Adipocyte (in vitro differentiated cells): ENCODE measurements at regions not wholly inside any gene's neighbourhood (a gene's known extent, or its start where the extent isn't known, plus 50 kb on each side); places are given as distances from the start of the nearest gene placed in this dataset.

ENCODE experiments used
- DNase-seq: peaks from one replicate; pipeline ENCODE4 v3.0.0-alpha.2; 2015; ENCODE audit warnings: low read depth
- H3K27me3 ChIP-seq: replicated peaks from 2 replicates; pipeline ENCODE4 v1.7.0; 2013; ENCODE audit warnings: mild to moderate bottlenecking, low read length, moderate library complexity; ENCODE audit not compliant: control insufficient read depth, insufficient read depth
- H3K36me3 ChIP-seq: 2 replicates; pipeline ENCODE4 v1.7.0; 2013; ENCODE audit warnings: low read length, mild to moderate bottlenecking, moderate library complexity; ENCODE audit not compliant: control insufficient read depth, insufficient read depth, severe bottlenecking
- H3K4me1 ChIP-seq: 2 replicates; pipeline ENCODE4 v1.7.0; 2013; ENCODE audit warnings: mild to moderate bottlenecking, low read length, moderate library complexity; ENCODE audit not compliant: control insufficient read depth, insufficient read depth
- H3K4me3 ChIP-seq: 2 replicates; pipeline ENCODE4 v1.7.0; 2013; ENCODE audit warnings: mild to moderate bottlenecking, low read length, moderate library complexity
- H3K9ac ChIP-seq: 2 replicates; pipeline ENCODE4 v1.7.0; 2013; ENCODE audit warnings: mild to moderate bottlenecking, low read length, moderate library complexity
- H3K9me3 ChIP-seq: 2 replicates; pipeline ENCODE4 v1.7.0; 2013; ENCODE audit warnings: mild to moderate bottlenecking, low read length, moderate library complexity; ENCODE audit not compliant: control insufficient read depth

DNA sequence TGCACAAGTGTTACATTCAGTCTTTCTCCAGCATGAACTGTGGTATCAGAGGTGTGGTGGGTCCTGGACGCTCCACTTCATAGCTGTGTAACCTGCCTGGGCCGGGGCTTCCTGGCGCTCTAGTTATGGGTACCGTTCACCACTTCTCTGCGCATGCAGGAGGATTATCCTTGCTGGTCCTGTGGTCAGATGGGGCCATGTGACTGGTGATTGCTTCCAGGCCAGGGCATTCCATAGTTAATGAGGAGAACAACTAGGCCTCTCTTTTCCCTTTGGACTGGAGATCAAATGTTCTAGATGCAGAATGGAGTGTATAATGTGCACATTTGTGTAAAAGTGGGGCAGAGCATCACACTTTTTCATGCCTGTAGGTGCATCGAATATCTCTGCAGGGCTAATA is 444.0 kb downstream of the AACS start:
- Histone ChIP-seq H3K27me3 (no peaks in the 10 kb centered on the region), H3K9ac (no peak overlapping the region), H3K36me3 (no peaks in the 10 kb centered on the region), H3K9me3 (no peaks in the 10 kb centered on the region), H3K4me1 (no peaks in the 10 kb centered on the region), H3K4me3 (no peak overlapping the region)
- no peak for DNase-seq

DNA sequence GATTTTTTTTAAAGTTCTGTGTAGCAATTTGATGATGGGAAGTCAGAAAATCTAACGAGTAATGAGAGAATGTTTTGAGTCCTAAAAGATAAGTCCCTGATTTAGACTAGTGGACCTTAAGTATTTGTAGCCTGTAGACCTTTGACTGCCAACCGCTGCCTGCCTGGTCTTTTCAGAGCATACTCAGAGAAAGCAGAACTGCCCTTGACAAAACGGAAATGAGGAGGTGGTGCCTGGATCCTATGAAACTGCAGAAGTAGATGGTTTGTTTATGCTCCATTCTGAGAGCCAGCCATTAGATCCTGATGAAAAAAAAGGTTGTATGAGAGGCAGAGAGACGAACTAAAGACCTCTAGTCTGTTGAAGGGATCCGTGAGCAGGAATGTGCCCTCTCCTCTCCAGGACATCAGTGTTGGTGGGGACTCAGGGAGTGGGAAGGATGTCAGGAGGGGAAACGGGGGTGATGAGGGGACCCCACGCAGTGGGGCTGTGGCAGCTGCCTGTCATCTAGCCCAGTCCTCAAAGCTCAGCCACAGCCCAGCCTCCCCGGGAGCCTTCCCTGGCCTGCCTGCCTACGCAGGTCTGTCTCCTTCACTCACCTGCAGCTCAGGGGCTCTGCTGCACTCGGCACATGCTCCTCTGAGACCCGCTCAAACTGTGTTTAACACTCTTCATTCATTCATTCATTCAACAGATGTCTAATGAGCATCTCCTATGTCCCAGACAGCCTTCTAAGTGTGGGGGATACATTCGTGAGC is 447.5 kb downstream of the AACS start:
- DNase-seq = no peak
- H3K9ac ChIP-seq = no peak overlapping the region
- no peaks in the 10 kb centered on the region for H3K27me3 ChIP-seq
- no peaks in the 10 kb centered on the region for H3K4me1 ChIP-seq
- no peaks in the 10 kb centered on the region for H3K9me3 ChIP-seq
- H3K36me3 ChIP-seq = no peaks in the 10 kb centered on the region
- H3K4me3 ChIP-seq = no peak overlapping the region

DNA sequence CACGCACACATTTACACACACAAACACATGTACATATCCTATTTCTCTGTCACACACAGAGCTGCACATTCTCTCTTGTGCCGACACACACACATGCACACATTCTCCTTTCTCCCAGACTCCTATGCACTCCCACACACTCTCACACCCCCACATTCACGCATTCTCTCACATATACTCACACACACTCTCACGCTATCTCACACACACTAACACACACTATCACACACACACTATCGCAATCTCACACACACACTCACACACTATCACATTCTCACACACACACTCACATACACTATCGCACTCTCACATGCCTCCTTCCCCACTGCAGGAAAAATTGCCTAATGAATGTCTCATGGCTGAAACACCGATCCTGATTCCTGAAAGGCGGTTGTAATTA is 450.7 kb downstream of the AACS start:
- Histone ChIP-seq H3K36me3 (no peaks in the 10 kb centered on the region), H3K4me1 (no peaks in the 10 kb centered on the region), H3K4me3 (no peak overlapping the region), H3K9ac (no peak overlapping the region), H3K27me3 (no peaks in the 10 kb centered on the region), H3K9me3 (no peaks in the 10 kb centered on the region)
- no peak for DNase-seq

DNA sequence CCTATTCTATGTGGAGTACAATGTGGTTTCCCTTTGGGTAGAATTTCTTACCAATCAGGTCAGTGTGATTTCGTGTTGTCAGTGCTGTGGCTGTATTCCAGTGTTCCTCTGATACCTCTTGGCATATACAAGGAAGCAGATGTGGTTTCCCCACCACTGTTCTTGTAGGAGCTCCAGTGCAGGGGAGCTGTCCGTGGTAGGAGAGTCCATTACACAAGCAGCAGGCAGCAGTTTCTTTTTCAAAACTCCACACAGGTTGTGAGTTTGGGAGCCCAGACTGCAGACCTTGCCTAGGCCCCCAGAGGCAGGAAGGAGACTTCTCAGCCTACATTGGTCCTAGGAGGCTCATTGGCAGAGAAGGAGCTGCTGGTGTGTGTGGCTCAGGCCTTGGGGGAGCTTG is 452.8 kb downstream of the AACS start:
- Histone ChIP-seq H3K4me1 (no peaks in the 10 kb centered on the region), H3K4me3 (no peak overlapping the region), H3K36me3 (no peaks in the 10 kb centered on the region), H3K9ac (no peak overlapping the region), H3K9me3 (peaks cover 9% of the 10 kb centered on the region), H3K27me3 (no peaks in the 10 kb centered on the region)
- DNase-seq = peak; percentile 42

DNA sequence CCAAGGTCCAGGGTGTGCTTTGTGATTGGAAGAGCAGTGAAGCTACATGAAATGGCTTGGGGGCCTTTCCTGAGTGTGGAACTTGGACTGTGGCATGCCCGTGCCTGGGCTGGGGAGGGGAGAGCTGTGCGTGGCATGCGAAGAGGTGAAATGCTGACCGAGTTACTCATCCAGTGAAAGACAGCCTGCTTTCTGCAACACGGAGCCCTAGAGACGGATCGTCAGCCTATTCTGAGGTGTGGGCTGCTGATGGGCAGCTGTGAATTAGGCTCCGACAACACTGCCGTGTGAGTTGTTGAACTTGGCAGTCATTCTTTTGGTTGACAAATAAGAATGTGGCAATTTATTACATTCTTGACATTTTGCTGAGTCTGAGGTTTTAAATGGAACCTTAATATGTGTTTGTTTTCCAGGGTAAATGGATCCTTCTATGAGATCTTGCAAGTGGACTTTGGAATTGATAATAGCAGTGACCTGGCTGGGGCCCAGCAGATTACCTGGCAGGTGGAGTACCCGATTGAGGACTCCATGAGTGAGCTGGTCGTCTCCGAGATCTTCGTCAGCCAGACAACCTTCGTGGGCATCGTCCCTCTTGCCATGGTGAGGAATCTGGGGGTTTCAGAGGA is 453.9 kb downstream of the AACS start:
- no peaks in the 10 kb centered on the region for H3K4me1 ChIP-seq
- no peaks in the 10 kb centered on the region for H3K36me3 ChIP-seq
- H3K27me3 ChIP-seq = no peaks in the 10 kb centered on the region
- no peak overlapping the region for H3K9ac ChIP-seq
- DNase-seq = no peak
- H3K9me3 ChIP-seq = peaks cover 9% of the 10 kb centered on the region
- H3K4me3 ChIP-seq = no peak overlapping the region

DNA sequence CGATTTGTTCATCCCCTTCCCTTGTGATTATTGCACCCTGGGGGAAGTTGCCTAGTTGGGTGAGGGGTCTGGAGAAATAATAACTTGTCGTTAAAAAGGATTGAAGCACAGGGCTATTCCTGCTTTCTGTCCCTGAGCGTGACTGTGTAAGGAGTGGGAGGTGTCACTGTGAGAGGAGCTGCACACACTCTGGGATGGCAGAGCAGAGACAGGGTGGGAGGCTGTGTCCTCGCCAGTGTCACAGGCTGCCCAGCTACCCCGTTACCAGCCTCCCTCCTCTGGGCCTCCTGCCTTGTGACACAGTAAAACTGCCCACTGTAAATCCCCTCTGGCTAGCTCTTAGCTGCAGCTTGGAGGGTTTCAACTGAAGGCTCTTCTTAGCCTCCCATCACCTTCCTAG is 460.6 kb downstream of the AACS start:
- H3K27me3 ChIP-seq = peaks cover 5% of the 10 kb centered on the region
- no peaks in the 10 kb centered on the region for H3K36me3 ChIP-seq
- H3K9ac ChIP-seq = no peak overlapping the region
- H3K9me3 ChIP-seq = peaks cover 9% of the 10 kb centered on the region
- no peak overlapping the region for H3K4me3 ChIP-seq
- H3K4me1 ChIP-seq = no peaks in the 10 kb centered on the region
- DNase-seq = no peak

DNA sequence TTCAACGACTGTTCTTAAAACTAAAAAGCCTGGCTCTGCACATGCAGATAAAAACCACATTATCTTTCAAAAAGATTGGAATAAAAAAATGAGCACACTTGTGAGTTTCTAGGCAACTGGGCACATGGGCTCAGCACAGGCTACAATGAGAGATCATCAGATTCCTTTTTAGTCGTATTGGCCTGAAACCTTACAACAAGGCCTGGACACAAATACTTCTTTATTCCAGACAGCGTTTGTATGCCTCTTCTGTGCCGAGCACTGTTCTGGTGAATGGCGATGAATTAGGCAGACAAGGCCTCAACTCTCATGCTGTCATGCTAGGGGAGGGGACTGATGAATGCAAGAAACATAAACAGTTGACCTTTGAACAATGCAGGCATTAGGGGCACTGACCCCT is 463.0 kb downstream of the AACS start:
- no peak for DNase-seq

DNA sequence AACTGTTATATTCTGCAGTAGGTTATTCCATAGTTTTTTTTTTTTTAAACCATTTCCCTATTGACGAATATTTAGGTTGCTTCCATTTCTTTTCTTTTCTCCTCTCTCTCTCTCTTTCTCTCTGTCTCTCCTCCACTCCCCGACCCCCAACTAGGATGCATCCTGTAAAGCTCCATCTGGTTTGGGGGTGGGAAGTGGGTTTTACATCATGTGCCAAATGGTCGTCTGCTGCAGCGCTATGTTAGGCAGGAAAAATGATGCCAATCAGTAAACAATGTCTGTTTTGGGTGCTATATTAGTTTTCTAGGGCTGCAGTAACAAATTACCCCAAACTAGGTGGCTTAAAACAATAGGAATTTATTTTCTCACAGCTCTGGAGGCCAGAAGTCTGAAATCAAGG is 465.0 kb downstream of the AACS start:
- no peaks in the 10 kb centered on the region for H3K36me3 ChIP-seq
- H3K27me3 ChIP-seq = peaks cover 13% of the 10 kb centered on the region
- no peak for DNase-seq
- no peak overlapping the region for H3K4me3 ChIP-seq
- H3K9me3 ChIP-seq = no peaks in the 10 kb centered on the region
- H3K4me1 ChIP-seq = no peaks in the 10 kb centered on the region
- no peak overlapping the region for H3K9ac ChIP-seq

More for the DNA sequence above, 463.0 kb downstream of the AACS start:
- no peaks in the 10 kb centered on the region for H3K36me3 ChIP-seq
- H3K27me3 ChIP-seq = peaks cover 13% of the 10 kb centered on the region
- H3K4me3 ChIP-seq = no peak overlapping the region
- no peaks in the 10 kb centered on the region for H3K9me3 ChIP-seq
- H3K9ac ChIP-seq = no peak overlapping the region
- H3K4me1 ChIP-seq = no peaks in the 10 kb centered on the region

DNA sequence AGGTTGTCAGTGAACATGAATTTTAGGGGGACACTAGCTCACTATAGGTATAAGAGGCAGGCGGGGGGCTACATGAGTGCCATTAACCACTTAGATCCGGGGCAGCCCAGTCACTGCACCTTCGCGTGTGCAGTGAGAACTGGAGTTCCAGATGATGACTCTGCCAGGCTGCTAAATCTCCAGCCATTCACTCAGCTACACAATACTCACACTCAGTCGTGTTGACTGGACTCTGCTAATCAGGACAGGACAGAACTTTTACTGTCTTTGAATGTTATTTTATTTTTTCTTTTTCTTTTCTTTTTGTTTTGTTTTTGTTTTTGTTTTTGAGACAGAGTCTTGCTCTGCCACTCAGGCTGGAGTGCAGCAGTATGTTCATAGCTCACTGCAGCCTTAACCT is 465.6 kb downstream of the AACS start:
- DNase-seq = no peak
- no peak overlapping the region for H3K4me3 ChIP-seq
- no peak overlapping the region for H3K9ac ChIP-seq
- H3K36me3 ChIP-seq = no peaks in the 10 kb centered on the region
- no peaks in the 10 kb centered on the region for H3K9me3 ChIP-seq
- no peaks in the 10 kb centered on the region for H3K4me1 ChIP-seq
- peaks cover 13% of the 10 kb centered on the region for H3K27me3 ChIP-seq

DNA sequence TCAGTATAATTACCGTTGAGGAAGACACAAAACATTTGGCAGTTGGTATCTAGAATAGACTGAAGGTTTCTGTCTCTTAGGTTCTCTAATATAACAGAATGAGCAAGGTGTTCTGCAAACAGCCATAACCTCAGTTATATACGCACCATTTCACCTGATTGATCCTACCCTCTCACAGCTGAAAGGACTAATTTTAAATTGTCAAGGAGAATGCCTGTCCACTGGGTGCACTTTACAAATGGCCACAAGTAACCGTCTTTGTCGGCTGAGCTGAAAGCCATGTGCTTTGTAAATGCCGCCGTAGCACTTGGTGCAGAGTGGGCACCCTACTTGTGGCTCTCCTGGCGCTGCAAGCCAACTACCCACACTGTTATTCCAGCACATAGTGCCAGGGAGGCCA is 466.3 kb downstream of the AACS start:
- H3K9me3 ChIP-seq = no peaks in the 10 kb centered on the region
- H3K4me3 ChIP-seq = no peak overlapping the region
- no peaks in the 10 kb centered on the region for H3K36me3 ChIP-seq
- no peak overlapping the region for H3K9ac ChIP-seq
- H3K4me1 ChIP-seq = no peaks in the 10 kb centered on the region
- H3K27me3 ChIP-seq = peaks cover 13% of the 10 kb centered on the region
- DNase-seq = no peak

DNA sequence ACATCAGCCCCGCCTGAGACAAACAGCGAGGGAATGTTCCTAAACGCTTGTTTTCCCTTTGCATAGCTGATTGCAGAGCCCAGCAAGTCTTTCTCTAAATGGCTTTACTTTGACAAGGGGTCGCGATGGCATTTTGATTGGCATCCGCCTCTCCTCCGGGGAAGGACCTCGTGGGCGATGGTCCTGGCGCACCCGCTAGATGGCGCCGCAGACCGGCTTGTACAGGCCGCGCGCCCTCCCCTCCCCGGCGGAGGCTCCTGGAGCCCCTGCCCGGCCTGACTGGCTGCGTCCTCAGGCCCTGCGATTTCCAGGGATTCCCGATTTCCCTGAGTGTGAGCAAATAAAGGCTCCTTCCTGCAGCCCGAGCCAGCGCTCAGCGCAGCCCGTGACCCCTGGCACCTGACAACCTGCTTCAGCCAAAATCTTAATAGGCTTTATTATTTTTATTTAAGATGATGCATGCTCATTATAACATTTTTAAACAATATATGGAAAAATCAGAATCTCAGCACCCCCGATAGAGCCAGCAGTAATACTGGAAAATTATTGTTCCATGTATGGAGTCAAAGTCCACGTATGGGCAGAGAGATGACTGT is 468.3 kb downstream of the AACS start:
- H3K4me3 ChIP-seq = no peak overlapping the region
- no peaks in the 10 kb centered on the region for H3K36me3 ChIP-seq
- no peaks in the 10 kb centered on the region for H3K4me1 ChIP-seq
- H3K27me3 ChIP-seq = peaks cover 13% of the 10 kb centered on the region
- DNase-seq = peak; percentile 64
- no peaks in the 10 kb centered on the region for H3K9me3 ChIP-seq
- no peak overlapping the region for H3K9ac ChIP-seq
